Activated CD4-positive, alpha-beta T cell treated with anti-CD3 and anti-CD28 coated beads, Interleukin-2, Interleukin-6, amounts not matched to agents 100 ng/mL and 50 ng/mL, durations not matched to agents 16 hours and 8 hours (primary cell): ENCODE measurements at regions not wholly inside any gene's neighbourhood (a gene's known extent, or its start where the extent isn't known, plus 50 kb on each side); places are given as distances from the start of the nearest gene placed in this dataset.

Experiments
- DNase-seq: peaks from one replicate; pipeline ENCODE4 v3.0.0-alpha.2; 2020

DNA sequence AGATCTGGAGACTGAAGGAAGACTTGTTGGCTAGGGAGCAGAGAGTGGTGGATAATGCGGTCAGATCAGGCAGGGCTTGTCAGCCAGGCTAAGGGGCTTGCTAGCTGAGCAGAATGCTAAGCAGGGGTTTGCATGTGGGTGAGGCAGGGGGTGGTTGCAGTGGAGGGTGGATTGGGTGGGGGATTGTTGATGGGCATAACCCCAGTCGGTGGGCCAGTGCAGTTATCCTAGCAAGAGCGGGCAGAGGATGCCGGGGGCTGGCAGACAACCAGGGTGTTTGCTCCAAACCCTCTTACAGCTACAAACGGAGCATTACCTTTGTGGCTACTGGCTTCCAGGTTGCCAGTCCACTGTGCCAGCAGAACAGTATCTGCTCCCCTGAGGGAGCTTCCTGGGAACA is 131.5 kb upstream of the LGALSL start:
- DNase-seq: no peak

DNA sequence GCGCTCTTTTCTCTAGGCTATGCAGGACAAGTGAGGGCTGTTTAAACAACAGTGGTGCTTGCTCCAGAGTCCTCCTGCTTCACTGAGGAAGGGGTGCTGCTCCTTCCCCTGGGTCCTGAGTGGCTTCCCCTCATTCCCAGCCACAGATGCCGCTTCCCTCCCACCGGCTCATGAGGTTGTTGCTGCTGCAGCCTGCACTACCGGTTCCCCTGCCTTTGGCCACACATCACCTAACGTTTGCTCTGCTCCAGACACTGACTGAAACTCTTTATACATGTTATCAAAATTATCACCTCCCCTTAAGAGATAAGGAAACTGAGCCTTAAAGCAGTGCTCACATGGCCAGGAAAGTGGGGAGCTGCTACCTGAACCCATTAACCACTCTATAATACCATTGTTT is 130.8 kb upstream of the LGALSL start:
- DNase-seq: no peak

DNA sequence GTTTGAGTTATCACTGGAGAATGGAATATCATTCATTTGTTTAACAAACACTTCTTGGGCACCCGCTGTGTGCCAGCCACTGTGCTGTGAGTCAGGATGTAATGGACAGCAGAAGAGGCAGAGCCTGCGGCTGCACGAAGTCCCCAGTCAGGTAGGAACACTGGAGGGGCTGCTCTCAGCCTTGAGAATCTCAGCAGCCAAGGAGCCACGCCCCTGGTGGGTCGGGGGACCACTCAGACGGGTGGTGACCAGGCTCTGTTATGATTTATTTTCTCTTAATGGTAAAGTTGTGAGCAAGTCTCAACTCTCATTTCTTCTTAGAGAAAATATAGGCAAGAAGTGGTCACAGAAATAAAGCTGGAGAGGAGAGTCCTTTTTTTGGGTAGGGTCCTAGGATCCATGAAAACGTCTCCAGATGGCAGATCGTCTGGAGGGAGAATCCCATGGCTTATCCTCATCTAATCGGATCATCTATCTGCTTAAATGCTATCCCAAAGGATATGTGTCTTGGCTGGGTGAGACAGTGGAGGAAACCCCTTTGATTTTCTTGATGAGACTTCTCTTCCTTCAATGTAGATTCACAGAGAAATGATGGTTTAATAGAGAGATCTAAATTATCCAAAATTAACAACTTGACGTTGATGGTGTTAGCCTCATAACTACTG is 129.1 kb upstream of the LGALSL start:
- DNase-seq: no peak

DNA sequence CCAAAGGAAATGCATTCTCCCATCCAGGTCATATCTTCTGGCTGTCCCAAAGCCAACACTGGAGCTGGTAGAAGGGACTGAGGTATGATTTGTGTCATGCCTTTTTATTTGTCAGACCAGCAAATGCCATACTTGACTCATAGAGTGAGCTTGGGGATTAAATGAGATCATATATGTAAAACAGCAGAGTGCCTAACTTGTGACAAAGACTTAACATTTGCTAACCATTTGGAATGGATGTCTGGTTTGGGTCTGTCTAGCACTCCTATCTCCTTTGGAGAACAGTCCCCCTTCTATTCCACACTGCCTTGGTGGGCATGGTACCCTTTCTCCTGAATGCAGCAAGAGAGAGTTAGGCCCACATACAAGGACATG is 128.5 kb upstream of the LGALSL start:
- DNase-seq: peak; percentile 65

DNA sequence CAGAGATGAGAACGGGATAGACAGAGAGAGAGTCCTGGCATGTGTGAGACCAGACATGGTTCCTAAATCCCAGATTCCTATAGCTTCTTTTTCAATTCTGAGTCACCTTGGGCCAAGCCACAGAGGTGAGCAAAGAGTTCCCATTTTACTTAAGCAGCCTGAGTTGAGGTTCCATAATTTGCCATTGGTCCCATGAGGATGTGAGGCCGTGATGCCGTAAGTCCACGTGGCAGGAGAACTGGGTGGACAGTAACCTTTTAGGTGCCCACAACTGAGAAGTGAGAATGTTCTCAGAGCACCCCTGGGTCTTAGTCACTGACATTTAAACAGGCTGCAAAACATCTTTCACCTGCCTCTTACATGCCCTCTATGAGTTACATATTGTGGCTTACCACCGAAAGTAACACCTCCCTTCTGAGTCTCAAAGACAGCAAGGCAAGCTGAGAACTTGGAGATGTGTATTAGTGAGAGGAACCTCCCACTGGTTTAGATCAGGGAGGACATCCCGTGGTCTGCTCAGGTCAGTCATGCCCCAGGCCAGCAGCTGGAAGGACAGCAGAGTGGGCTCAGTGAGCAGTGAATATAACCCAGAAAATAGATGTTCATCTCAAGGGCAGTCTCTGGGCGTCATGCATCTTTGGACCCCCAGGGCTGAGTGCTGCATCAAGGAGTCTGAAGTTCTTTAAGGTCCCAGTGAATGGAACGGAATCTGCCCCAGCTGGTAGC is 127.9 kb upstream of the LGALSL start:
- DNase-seq: peak; percentile 93

DNA sequence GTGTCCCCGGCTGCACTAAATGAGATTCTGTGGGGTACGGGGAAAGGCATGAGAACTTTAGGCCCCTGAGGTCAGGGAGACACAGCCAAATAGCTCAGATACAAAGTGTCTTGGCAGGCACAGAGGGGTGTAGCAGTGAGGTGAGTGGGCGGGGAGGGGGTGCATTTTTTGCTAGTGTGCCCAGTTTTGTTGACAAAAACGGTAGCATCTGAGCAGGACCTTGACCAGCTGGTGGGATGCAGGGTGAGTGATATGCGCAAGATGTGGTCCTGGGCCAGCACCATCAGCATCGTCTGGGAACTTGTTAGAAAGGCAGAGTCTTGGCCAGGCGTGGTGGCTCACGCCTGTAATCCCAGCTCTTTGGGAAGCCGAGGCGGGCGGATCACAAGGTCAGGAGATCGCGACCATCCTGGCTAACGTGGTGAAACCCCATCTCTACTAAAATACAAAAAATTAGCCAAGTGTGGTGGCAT is 127.3 kb upstream of the LGALSL start:
- DNase-seq: no peak

DNA sequence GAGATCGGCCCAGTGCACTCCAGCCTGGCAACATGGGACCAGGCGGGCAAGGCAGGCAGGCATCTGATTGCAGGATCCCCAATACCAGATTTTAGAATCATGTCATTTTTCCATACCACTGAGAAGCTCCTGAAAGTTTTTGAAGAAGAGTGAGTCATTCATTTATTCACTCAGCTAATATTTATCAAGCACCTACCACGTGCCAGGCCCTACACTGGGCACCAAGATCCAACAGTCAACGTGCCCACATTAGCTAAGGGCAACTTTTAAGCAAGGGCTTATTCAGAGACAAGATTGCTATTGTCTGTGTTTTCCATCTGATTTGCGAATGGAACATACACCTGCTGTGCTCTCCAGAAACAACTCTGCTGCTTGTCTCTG is 126.8 kb upstream of the LGALSL start:
- no peak for DNase-seq

DNA sequence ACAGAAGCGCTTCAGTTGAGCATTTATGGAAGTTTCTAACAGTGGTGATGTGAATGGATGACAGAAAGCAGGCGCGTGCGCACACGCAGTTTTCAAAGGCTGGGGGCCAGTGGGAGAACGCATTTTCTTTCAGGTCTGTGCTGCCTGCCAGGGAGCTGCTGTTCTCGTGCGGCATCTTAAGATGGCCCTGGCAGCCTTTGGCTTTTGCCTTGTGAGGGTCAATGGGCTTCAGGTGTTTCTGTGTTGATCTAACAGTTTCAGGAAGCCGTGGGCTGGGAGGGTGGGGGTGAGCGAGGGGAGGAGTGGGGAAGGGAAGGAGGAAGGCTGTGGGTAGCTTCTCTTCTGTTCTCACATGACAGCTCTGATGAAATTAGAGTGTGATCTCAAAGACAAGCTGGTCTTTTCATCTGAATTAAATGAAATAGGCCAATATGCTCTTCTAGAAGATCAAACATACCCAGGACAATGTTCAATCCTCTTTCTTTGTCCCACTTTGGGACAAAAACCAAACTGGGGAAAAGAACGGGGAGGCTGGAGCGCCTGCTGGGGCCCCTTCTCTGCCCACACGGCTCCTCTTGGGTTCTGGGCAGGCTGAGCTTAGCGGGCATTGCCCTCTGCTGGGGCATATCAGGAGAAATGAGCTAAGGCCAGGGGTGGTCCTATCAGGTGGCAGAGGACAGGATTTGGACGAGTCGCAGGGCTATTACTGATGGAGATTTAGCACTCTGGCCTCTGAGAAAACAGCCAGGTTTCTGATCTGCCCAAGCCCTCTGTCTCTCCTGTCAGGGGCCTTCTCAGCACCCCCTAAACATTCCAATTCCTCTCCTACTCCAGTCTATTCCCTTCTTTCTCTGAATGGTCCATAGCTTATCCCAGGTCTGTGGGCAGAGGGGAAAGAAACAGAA is 126.2 kb upstream of the LGALSL start:
- peak; percentile 57 for DNase-seq

DNA sequence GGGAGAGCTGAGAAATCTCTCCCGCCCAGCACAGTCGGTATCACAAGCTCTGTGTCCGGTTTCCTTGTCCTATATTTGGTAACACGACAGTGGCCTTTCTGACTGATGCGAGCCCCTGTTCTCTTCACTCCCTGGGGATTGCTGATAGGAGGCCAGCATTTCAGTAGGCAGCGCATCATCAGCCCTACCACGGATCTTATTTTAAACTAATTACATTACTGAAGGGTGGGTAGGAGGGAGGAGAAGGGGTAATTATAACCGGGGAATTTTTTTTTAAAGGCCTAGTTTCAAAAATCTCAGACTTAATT is 125.6 kb upstream of the LGALSL start:
- no peak for DNase-seq

DNA sequence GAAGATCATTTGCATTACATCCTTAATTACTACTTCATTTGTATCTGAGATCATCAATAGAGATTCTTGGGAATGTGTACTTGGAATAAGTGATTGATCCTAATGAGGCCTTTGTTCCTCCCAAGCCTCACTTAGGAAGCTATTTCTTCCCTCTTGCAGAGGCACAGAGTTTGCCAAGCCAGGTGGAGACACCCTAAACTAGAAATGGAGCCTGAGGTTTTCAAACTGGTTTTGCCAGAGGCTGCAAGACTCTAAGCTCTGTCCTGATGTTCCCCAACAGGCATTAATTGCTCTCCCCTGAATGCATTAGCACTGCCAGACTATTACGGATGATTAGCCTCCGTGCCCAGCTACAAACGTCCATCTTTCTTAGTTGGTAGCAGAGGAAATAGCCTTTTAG is 125.2 kb upstream of the LGALSL start:
- DNase-seq: no peak

DNA sequence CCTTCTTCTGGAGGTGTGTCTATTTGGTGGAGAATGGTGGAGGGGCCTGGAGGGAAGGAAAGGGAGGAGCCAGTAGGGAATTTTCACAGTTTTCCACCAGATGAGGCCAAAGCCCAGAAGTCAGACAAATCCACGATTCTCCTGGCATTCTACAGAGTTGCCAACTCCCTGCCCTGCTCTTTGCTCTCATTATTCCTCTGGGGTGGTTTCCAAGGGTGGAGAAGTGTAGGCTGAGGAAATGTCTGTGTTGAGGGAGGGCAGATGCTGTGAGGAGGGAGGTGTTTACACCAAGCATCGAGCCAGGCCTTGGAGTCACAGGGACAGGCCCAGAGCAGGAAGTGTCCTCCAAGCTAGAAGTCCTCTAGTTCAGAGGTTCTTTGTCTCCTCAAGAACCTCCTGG is 124.1 kb upstream of the LGALSL start:
- no peak for DNase-seq

DNA sequence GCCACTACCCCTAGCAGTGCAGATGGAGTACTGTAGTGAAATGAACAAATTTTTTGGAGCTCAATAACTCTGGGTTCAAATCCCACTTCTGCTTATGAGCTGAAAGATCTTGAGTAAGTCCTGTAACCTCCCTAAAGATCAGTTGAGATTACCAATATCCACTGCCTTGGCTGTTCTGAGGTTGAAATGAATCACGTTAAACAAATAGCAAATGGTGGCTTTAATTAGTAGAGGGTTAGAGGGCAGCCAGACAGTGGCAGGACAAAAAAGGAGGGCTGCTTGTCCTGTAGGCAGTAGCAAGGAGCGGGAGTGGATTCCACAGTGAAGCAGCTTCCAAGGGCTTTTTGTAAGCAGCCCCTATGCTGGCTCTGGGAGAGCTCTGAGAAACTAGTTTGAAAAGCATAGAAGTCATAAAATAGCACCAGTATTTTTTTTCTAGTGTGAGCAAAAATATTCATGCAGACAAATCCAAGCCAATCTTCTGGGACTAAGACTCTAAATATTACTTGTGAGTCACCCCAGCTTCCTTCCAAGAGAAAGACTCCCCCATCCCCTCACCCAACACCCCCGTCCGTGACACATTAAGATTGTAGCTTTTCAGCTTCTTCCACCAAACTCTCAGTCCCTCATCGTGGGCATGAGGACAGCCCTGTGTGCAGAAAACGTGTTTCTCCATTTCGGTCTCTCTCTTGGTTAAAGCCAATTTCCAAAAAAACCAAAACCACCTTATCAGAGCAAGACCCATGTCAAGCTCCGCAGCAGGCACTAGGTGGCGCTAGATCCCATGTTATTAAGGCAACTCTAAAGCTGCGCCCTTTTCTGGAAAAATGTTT is 123.5 kb upstream of the LGALSL start:
- peak; percentile 84 for DNase-seq

DNA sequence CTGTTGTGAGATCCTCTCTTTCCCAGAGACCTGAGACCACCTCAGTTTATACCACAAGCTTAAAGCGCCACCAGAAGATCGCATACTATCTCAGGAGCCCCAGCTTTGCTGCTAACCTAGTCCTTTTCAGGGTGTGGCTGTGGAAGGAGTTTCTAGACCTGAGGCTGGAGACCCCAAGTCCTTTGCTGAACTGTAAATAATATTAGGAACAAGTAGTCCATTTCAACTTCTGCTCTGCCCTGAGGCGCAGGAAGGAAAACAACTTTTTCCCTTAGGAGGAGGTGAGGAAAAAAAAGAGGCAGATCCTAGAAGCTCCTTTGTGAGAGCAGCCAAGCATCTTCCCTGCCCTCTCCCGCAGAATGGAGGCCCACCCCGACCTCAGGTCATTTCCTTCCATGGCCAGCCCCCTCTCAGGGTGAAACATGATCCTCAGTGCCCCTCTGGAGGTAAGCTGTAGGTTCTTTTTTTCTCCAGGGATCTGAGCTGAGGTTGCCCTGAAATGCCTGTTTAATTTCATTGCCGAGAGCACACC is 122.8 kb upstream of the LGALSL start:
- DNase-seq: no peak

DNA sequence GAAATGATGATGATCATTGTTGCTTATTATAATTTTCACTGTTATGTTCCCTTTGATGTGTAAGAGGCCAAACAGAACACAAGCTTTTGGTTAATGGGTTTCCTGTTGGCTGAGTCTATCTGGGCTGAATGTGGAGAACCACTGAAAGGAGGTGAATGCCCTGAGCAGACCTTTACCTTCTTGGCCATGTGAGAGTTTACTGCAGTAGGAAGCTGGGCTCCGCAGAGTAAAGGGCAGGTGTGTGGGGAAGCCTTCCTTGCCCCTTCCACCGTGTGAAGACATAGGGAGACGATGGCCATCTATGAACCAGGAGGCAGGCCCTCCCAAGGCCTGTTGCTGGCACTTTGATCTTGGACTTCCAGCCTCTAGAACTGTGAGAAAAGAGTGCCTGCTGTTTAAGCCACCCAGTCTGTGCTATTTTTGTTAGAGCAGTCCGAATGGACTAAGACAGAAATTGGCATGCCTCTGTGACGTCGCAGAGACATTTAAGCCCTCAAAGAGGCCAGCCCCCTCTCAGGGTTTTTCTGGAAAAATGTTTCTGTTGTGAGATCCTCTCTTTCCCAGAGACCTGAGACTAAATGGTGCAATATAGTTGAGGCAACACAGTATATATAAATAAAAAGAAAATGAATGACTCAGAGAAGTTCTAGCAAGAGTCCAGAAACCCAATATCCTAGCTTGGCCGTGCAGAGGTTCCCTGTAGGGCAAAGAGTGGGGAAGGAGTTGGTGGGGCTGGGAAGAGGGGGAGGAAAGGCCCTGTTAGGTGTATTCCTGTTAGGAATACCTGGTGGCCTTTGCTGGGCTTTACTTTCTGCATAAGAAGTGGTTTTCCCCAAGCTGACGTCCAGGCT is 121.9 kb upstream of the LGALSL start:
- no peak for DNase-seq

DNA sequence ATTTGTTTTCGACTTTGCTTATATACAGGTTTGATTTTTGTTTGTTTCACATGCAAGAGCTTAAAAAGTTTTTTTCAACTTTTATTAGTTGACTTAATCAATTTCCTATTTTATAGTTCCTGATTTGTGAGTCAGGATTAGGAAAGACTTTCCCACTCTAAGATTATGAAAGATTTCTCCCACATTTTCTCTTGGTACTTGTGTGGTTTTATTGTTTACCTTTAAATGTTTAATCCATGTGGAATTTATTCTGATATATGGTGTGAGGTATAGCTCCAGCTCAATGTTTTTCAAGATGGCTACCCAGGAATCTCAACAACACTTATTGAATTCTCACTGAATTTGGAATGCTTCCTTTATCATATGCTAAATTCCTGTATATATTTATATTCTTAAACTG is 117.8 kb upstream of the LGALSL start:
- DNase-seq: no peak

DNA sequence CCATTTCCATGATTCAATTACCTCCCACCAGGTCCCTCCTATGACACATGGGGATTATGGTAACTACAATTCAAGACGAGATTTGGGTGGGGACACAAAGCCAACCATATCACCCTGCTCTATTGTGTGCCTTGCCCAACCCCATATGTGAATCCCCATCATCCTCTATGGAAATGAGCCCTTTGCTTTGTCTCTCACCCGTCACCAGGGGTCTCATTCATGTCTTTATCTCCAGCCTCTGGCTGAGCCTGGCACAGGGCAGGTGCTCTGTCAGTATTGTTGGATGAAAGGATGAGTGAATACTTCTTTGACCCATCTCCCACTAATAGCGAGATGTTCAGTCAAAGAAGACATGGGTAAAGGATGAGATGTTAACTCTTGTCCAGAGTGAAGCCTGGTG is 116.6 kb upstream of the LGALSL start:
- no peak for DNase-seq

DNA sequence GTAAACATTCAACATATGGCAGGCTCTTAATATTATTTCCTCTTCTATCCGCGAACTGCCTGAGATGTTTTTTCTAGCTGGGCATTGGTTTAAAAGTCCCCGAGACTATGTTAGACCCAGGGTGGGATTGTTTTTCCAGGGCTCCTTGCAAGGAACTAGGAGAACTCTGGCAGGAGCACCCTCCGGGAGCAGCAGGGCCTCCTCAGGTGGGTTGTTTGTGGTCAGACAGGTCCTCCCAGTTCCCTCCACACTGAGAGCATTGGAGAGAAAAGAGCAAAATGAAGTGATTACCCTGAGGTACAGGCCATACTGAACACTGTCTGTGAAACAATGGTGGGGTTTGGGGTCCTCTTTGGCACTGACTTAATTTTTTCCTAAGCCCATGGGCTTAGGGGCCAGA is 115.9 kb upstream of the LGALSL start:
- no peak for DNase-seq

DNA sequence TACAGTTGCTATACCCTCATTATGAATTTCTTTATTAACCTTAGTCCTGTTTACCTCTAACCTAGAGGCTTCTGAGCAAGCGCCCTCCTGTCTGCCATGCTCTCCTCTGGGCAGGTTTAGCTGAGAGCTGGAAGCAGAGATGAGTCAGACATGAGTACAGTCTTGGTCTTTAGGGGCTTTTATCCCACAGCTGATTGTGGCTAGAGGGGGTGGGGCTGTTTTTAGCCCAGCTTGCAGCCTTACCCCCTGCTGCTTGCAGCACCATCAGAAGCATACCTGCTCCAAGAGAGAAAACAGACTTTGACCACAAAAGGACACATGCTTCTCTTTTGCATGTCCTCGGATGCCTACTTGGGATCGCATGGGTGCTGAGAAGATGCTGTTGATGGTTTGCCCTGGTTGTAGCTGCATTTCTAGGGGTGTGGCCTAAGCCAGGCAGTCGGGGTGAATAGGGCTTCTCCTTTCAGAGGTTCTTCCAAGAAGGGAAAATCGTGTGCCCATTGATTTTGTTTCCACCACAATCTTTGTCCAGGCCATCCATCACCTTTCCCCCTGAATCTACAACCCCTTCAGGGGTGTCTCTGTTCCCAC is 115.0 kb upstream of the LGALSL start:
- DNase-seq: peak; percentile 27

DNA sequence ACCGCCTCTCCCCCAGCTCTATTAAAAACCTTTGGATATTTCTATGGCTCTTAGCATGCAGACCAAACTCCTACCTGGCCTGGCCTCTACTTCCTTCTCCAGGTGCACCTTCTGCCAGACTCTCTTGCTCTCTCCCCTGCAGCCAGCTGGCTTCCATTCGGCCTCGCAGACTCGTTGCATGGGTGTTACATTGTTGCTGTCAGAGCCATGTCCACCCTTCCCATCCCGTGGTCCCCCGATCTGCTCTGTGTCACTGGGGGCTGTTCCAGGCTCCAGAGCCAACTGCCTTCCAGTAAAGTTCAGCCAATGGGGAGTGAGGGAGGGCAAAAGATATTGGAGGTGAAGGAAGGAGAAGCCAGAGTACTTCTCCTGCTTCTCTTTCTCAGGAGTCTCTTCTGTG is 112.5 kb upstream of the LGALSL start:
- no peak for DNase-seq

DNA sequence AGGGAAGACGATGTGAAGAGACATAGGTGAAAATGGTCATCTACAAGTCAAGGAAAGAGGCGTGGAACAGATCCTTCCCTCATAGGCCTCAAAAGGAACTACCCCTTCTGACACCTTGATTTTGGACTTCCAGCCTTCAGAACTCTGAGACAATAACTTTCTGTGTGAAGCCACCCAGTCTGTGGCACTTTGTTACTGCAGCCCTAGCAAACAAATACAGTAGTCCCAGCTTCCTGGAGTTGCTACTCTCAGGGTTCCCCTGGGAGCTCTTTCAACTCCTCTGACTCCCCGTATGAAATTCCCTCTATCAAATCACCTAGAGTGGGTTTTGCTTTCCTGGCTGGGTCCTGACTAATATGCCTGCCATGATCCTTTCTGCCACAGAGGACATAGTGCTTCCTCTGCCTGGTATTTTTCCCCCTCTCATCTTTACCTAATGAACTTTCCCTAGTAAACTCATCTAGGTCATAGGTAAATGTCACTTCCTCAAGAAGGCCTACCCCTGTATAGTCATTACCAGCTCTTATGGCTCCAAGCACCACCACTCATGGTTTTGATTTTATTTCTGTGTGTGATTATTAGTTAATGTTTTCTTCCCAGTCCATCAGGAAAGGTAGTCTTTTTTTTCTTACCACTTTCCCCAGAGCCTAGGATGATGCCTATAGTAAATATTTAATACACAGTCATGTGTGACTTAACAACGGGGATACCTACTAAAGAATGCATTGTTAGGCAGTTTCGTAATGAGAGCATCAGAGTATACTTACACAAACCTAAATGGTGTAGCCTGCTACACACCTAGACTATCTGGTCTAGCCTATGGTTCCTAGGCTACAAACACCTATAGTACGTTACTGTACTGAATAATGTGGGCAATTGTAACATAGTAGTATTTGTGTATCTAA is 111.5 kb upstream of the LGALSL start:
- DNase-seq: no peak
